Right lung (tissue), 2 donors: ENCODE measurements at regions not wholly inside any gene's neighbourhood (a gene's known extent, or its start where the extent isn't known, plus 50 kb on each side); places are given as distances from the start of the nearest gene placed in this dataset.
"Not testable (repeated sequence)": the region's sequence is repeated elsewhere in the genome, so short reads cannot be mapped to it uniquely, and the experiment has no call there.

Experiments
- DNase-seq, 2 donors: peaks; one replicate each; pipeline ENCODE4 v3.0.0-alpha.2; 2013

DNA sequence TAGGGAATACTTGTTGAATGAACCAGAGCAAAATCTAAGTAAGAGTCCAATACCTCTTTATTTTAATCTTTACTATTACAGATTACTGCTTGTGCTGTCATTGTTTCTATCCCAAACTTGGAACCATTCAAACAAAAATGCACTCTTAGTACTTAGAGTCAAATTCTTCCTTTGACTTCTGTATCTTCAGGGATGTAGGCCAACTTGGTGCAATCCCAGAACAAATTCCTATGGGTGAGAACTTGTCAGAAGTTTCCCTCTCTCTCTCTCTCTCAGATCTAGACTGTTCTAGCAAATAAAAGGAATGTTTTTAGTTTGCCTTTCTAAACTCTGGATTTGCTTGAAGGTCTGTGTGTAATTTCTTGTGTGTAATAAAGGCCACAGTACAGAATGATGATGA, 329.0 kb upstream of the TMTC4 start:
- DNase-seq: no peak

DNA sequence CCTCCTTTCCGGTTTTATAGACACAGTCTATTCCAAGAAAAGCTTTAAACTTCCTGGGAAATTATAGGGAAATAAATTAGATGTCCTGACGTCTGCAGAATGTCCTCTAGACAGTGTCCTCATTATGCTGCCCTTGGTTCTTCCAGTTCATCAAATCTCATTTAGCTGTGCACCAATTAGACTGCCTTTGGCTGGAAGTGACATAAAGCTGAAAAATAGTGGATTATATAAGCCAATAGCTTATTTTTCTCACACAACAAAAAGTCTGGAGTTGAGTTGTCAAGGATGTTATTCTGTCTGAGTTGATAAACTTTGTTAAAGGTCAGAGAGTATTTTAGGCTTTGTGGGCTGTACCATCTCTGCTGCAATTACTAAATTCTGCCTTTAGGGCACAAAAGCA, 314.8 kb upstream of the TMTC4 start:
- DNase-seq: no peak

DNA sequence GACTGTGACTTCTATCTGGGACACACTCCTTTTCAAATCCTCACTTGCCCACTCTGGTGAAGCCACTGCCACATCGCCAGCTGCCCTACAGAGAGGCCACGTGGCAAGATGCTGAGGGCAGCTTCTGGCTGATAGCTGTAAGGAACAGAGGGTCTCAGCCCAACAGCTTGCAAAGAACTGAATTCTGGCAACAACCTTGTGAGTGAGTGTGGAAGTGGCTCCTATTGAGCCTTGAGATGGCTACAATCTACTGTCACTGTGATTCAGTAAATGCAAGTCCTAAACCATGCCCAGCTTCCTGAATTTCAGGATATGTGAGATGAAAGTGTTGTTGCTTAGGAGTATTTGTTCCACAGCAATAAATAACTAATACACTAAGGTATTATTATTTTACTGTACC, 314.3 kb upstream of the TMTC4 start:
- DNase-seq: no peak

DNA sequence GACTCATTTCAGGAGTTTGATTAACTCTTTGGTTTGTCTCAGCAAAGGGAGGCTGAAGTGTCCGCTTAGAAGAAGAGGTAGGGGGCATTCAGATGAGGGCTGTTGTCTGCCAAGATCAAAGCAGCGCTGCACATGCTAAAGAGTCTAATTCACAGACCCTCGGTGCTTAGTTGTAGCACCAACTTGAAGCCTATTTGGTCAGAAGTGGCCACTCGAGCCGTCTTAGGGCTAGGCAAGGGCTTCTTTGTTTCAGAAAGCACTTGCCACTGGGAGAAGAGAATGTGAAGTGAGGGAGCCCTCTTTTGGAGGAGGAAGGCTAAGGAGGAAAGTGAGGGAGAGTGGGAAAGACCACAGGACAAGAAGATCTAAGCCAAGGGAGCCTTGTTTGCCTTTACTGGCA, 313.4 kb upstream of the TMTC4 start:
- DNase-seq: peak; percentile 5 to 7

DNA sequence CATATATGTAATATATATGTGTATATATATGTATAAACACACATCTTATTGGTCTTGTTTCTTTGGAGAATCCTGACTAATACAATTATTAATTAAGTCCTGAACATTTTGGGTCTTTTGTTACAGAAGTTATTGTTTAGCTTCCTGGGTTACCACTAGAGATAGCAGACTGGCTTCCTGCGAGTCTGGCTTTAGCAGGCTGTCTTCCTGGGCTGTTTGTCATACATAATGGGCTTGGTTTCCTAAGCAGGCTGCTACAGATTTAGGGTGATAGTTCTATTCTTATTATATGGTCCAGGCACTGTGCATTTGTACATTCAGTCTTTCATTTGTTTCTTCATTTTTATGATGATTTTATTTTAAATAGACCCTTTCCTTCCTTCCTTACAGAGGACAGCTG, 312.0 kb upstream of the TMTC4 start:
- DNase-seq: no peak

DNA sequence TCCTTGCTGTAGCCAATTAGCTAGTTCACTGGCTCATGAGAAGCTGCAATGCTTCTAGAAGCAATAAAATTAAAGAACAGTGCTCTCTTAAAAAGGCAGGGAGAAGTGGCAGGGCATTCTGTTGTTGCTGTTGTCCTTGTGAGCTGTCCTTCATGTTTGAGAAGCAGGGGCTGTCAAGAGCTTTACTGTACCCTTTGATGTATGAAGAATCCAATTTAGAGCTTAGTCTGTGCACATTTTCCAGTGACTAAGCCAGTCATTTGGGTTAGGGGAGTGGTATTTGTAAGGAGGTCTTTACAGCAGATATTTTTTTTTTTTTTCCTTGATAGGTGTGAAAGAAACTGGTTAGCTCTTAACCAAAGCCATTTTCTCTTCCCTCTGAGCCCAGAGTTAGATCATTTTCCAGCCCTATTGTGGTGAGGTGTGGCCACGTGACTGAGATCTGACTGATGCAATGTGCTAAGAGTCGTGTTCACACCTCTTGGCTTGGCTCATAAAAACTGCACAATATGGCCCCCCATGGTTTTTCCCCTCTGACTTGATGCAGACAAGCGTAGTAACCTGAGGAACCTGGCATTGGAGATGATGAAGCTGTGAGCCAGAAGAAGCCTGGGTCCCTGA, 309.6 kb upstream of the TMTC4 start:
- DNase-seq: no peak

DNA sequence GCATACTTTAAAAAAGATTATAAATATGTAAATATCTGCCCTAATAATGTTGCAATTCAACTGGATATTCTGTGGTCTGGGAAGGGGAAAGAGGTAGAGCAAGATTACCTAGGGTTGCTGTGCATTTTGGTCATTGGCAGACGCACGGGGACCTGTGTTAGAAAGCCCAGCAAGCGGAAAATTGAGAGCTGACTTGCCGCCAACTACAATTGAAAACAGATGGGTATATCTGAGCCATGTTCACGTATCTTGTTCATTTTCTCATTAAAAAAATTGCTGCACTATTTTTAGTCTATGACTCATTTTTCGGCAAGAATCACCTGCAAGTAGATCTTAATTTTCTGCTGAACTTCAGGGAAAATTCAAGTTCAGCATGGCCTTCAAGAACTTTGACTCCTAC, 308.5 kb upstream of the TMTC4 start:
- no peak for DNase-seq

DNA sequence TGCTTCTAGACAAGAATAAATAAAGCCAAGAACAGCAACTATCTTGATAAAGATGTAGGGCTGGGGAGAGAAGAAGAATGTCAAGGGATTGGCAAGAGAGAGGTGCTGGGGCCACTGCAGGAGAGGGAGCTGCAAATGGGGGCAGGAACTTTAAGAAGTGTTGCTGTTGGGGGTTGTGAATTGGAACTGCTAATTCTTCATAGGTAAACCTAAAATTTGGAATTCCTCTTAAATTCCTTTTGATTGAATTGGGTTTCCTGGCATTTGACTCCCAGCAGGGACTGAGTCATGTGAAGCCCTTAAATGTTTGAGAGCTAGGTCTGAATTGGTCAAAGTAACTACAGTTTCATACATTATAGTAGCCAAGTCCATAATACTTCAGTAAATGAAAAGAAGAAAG, 305.6 kb upstream of the TMTC4 start:
- DNase-seq: no peak

DNA sequence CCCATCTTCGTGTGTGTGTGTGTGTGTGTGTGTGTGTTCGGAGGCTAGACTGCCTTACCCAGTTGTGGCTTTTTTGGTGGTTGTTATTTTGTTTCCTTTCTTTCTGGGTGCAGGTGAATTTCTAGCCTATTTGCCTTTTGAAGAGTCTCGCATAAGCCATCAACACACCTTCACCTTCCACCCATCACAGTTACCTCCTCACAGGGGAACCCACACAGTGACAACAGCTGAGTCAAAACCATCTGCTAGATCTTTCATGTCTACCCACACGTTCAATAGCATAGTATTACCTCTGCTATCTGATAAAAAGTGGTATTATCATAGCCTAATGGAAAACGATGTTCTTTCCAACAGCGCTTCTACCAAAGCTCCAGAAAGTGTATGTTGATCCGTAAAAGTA, 303.2 kb upstream of the TMTC4 start:
- no peak for DNase-seq

DNA sequence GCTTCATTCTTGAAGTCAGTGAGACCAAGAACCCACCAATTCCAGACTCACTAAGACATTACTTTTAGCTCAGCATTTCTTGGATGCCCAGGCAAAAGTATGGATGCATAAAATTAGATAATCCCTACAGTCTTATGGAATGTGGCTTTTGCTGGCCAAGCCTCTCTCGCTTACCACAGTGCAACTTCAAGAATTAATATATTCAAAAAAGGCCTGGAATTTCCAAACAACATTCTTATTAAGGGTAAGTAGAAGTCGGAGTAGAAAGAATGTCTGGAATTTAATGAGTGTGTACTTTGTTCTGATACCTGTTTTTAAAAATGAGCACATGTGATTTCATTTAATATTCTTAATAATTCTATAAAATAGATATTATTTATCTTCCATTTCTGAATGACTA, 302.4 kb upstream of the TMTC4 start:
- no peak for DNase-seq

DNA sequence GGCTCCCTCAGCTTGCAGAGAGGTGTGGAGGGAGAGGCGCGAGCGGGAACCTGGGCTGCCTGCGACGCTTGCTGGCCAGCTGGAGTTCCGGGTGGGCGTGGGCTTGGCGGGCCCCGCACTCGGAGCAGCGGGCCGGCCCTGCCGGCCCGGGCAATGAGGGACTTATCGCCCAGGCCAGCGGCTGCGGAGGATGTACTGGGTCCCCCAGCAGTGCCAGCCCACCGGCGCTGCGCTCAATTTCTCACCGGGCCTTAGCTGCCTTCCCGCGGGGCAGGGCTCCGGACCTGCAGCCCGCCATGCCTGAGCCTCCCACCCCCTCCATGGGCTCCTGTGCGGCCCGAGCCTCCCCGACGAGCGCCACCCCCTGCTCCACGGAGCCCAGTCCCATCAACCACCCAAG, 301.1 kb upstream of the TMTC4 start:
- DNase-seq: not testable (repeated sequence)

DNA sequence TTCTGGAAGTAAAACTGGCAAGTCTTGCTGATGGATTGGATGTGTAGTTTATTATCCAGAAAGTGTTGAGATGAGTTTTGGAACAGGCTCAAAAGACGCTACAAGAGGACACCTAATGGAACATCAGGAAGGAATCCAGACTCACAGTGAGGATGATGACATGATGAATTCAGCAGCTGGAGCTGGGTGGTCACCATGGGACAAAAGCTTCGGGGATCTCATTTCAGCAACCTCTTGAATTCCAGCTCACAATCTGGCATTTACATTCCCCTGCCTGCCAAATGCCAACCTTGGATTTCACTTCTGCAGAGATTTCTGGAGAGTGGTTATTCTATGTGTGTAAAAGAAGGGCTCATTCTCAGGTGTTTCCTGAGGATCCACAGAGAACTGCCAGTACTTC, 288.0 kb upstream of the TMTC4 start:
- DNase-seq: no peak

DNA sequence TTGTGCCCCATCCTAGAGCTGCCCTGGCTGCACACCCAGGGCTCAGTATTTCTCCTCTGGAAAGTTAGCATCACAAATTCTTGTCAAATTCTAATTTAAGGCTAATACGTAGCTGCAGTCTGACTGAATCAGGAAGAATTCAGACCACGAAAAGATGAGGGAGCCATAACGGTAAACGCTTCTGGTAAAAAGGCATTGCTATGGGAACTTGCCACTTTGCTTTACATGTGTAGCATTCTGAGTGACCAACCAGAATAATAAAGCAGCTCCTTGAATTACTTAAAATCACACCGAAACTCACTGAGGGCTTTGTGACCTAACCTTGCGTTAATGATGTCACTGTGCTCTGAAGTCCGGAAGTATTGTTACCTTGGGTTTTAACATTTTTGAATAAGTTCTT, 286.6 kb upstream of the TMTC4 start:
- no peak for DNase-seq

DNA sequence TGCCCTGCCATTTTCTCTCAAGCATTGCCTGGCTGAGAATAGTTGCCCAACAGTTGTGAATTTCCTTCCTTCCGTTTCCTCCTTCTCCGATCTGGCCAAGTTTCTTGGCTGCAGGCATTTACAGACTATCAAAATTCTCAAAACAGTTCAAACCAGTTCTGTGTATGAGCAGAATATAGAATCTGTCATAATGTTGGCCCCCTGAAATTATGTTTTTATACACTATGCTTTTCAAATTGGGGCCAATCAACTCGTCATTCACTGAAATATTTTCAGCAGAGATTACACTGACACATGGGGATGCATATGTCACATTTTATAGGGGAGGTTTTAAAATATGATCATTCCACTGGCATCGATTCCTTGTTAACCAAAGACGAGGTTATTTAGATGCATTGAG, 284.2 kb upstream of the TMTC4 start:
- DNase-seq: no peak

DNA sequence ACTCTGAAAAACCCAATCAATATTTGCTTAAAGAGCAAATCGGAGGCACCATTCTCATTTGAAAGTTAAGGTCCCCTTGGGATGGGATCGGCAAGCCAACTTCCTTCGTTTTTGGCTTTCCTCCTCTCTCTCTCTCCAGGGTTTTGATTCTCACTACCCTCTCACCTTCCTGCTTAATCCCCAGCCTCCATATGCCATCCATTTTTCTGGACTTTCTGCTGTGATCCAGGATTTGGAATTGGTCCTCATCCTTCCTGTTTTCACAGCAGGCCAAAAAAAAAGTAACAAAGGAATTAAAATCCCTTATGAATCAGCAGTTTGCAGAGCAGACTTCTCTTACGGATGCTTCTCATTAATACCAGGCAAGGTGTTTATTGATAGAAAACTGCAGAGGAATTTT, 283.1 kb upstream of the TMTC4 start:
- no peak for DNase-seq

DNA sequence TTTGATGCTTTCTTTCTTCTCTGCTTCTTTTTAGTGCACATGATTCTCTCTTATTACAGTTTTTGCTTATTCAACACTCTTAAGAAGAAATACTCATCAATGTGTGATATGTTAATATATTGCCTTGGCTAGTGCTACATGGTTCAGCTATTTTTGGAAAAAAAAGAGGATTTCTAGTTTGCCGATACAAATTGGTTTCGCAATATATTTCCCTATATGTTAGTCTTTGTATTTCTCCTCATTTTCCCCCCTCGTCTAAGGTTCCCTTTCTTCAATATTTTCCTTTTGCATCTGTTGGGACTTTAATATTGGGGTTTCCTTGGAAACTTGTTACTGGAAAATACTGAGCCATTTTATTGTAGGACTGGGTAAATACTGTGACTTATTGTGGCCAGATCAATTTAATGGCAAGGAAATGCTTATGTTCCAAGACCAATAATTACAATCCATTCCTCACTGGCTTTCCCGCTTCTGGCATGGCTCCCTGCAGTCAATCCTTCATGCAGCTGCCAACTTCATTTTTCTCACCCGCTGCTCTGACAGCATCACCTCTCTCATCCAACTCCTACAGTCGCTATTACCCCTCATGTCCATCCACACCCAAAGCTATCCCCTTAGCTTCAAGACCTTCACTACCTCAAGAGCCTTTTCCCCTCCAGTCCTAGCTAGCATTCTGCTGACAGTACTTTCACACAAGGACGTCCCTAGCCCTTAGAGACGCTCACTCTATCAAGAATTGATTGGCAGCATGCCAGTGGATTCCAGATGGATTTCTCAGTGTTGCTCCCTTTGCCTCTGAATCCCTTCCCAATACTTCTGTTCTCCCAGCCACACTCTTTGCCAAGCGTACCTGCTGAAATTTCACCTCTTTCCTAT, 280.1 kb upstream of the TMTC4 start:
- DNase-seq: no peak

DNA sequence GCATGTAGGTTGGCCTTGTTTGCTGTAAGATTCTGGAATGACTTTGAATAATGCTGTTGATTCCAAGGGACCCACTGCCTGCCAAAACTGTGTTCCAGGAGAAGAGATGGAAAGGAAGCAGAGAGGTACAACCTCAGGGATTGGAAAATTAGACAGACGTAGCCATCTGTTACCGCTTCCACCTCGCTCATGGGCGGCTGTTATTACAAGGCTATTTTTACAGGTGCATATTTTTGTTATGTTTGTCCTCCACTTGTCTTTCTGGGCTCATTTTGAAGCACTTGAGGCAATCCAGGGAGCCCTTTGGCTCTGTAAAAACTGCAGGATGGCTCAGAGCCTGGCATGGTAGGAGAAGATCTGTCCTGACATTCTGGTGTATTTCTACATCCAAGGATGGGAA, 276.4 kb upstream of the TMTC4 start:
- no peak for DNase-seq

DNA sequence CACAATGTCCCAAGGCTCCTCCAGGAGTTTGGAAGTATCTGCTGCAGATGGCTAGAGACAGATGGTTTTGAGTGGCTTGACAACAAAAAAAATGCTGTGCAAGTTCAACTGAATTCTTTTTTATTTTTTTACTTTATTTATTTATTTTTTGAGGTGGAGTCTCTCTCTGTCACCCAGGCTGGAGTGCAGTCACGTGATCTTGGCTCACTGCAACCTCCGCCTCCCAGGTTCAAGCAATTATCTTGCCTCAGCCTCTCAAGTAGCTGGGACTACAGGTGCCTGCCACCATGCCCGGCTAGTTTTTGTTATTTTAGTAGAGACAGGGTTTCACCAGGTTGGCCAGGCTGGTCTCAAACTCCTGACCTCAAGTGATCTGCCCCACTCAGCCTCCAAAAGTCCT, 274.3 kb upstream of the TMTC4 start:
- DNase-seq: not testable (repeated sequence)

DNA sequence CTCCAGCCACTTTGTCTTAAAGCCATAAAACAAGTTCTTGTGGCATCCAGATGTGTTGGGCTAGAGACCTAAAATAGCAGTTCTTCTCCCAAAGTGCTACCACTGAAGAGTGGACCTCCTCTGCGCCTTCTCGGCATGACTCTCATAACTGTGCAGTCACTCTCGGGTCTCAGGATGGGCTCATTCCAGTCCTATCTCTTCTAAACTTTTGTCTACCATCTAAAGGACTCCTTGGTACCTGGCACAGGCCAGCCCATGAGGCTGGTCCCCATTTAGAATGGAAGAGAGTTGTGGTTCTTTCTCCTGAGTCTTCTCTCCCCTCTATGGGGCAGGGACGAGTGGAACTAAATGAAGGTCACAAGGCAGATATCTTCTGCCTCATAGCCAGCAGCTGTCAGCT, 272.0 kb upstream of the TMTC4 start:
- no peak for DNase-seq

DNA sequence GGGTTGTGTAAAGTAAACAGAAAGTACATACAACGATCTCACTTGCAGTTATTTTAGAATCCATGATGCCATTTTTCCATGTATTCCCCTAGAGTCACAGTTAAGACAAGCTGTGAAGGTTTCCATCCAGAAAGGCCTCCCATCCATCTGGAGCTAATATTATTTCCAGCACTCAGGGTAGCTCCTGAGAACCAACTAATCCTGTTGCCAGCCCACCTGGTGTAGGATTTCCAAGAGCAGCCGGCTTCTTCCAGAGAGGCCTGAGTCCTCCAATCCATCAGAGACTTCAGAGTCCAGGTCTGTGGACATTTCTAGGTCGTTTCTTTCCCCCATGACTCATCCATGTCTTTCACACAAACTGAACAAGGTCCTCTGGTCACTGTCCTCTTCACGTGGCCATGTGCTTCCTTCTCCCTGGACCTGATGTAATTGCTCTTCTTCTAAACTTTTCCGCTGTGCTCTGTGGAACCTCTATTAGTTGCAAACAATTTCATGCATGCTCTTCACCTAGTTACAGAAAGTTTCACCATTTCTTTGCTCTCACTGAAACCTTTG, 270.3 kb upstream of the TMTC4 start:
- no peak for DNase-seq

DNA sequence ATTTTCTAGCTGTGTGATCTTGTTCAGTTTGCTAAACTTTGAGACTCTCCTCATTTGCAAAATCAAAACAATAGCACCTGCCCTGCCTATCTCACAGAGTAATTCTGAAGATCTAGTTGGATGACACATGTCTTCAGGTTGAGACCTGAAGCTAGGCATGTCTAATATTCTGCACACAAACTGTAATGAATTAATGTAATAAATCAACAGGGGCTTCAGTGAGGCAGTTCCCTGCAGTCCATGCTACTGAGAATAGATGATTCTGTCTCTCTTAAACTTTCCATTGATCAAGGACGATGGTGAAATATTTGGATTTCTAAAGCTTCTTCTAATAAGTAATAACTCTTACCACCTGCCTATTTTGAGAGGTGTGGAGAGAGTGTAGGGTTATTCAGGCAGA, 268.1 kb upstream of the TMTC4 start:
- no peak for DNase-seq

DNA sequence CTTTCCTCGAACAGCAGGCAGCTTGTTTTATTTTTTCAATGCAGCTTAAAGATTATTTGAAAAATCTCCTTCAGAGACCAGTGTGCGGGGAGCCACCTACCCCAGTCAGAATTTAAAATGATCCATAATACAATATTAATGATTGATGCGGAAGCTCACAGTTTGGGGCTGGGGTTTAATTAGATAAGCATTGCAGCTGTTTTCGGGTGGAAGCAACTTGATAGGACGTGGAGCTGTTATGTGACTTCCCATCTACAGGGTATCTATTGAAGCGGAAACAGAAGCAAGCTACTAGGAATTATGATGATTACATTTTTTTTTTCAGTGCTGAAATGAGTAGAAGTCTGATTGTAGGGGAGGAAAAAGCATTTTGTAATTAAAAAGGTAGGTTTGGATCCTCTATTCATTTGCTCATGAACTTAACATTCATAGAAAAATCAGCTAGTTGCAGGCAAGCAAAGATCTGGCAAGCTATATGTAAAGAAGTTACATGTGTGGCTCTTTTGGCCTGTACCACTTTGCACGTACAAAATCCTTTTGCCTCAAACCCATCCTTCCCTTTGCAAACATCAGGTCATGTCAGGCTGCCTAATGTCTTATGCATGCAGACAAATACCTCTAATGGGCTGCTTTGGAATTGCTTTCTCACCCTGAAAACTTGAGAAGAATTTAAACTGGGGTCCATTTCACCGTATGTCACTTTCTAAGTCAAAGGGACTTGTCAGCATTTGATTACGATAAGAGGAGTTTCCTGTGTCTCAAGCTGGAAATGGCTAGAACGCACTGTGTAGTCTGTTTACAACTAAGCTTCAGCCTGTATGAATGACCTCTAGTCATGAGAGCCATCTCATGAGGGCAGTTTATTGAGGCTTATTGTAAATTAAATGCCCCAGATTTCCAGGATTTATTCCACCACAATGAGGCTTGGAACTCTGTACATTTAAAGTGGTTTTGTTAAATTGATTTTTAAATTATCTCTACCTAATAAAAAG, 267.1 kb upstream of the TMTC4 start:
- no peak for DNase-seq
